Activated CD4-positive, alpha-beta memory T cell treated with anti-CD3 and anti-CD28 coated beads, Interleukin-2, amount 10 ng/mL, durations not matched to agents 7 days and 5 days (primary cell): ENCODE measurements at regions not wholly inside any gene's neighbourhood (a gene's known extent, or its start where the extent isn't known, plus 50 kb on each side); places are given as distances from the start of the nearest gene placed in this dataset.

Experiments used
- CTCF ChIA-PET: fragments of 350-600 bp; sonication (Branson Sonifier 250); formaldehyde crosslinking; loops from one replicate; lab custom pipeline; 2021; ENCODE audit warnings: antibody characterized with exemption, inconsistent platforms; lab: Charles Lee
- POLR2A ChIA-PET: fragments of 350-600 bp; sonication (Branson Sonifier 250); formaldehyde crosslinking; loops from one replicate; lab custom pipeline; 2021; ENCODE audit warnings: antibody characterized with exemption; lab: Charles Lee
- DNase-seq: peaks from one replicate; pipeline ENCODE4 v3.0.0-alpha.2; 2020
- H3K27ac Mint-ChIP-seq: one replicate; pipeline ENCODE4 v1.8.0; 2021; ENCODE audit warnings: mild to moderate bottlenecking, mixed read lengths
- H3K27me3 Mint-ChIP-seq: one replicate; pipeline ENCODE4 v1.8.0; 2021; ENCODE audit warnings: mixed read lengths
- H3K36me3 Mint-ChIP-seq: one replicate; pipeline ENCODE4 v1.8.0; 2021; ENCODE audit warnings: low read depth, mixed read lengths
- H3K4me1 Mint-ChIP-seq: one replicate; pipeline ENCODE4 v1.8.0; 2021; ENCODE audit warnings: mixed read lengths
- H3K4me3 Mint-ChIP-seq: one replicate; pipeline ENCODE4 v1.8.0; 2021; ENCODE audit warnings: mild to moderate bottlenecking, mixed read lengths
- H3K9me3 Mint-ChIP-seq: one replicate; pipeline ENCODE4 v1.8.0; 2021; ENCODE audit warnings: mixed read lengths

GRCh38 chr9:118976160-118976559 lies 393.1 kb downstream of the BRINP1 start:
- H3K36me3 Mint-ChIP-seq, result no peaks in the 10 kb centered on the region
- peaks cover 3% of the 10 kb centered on the region for H3K9me3 Mint-ChIP-seq
- ChIA-PET CTCF (no interaction called here), POLR2A (no interaction called here)
- no peak overlapping the region for H3K27ac Mint-ChIP-seq
- H3K27me3 Mint-ChIP-seq, result no peaks in the 10 kb centered on the region
- H3K4me3 Mint-ChIP-seq, result no peak overlapping the region
- H3K4me1 Mint-ChIP-seq, result no peaks in the 10 kb centered on the region
- DNase-seq, result no peak

DNA sequence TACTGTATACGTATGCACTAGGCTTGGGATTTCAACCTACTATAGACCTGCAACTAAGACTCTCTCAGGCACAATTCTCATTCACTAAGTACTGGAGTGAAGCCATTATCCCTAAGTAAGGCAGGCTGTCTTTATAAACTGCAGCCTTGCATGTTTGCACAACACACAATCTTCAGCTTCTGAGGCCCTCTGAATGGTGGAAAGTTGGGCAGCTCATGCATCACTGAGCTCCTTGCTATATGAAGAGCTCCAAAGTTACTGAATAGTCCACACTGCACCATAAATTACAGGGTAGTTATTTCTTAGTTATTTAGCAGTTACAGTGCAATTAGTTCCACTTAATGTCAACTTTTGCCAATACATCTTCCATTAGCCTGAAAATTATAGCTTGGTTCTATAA lies 384.6 kb downstream of the BRINP1 start:
- no peak for DNase-seq
- ChIA-PET CTCF (no interaction called here), POLR2A (no interaction called here)
- no peaks in the 10 kb centered on the region for H3K36me3 Mint-ChIP-seq
- H3K4me3 Mint-ChIP-seq, result no peak overlapping the region
- no peak overlapping the region for H3K27ac Mint-ChIP-seq
- no peaks in the 10 kb centered on the region for H3K9me3 Mint-ChIP-seq
- no peaks in the 10 kb centered on the region for H3K4me1 Mint-ChIP-seq
- H3K27me3 Mint-ChIP-seq, result no peaks in the 10 kb centered on the region

DNA sequence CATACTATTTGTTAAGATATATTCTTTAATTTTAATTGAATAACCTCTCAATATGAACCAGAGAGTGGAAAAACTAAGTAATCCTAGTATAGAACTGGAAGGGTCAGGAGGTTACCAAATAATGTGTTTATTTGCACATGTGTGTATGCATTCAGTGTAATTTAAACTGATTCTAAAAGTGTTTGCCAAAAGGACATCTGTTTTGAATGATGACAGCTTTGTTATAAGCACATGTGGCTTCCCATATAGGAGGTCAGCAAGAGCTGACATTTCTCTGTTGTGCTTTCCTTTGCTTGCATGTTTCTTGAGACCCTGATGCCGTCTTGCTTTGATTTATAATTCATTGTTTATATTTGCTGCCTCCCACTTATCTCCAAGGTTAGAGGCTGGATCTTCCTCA lies 383.4 kb downstream of the BRINP1 start:
- Mint-ChIP-seq H3K4me3 (no peak overlapping the region), H3K27me3 (no peaks in the 10 kb centered on the region), H3K4me1 (no peaks in the 10 kb centered on the region), H3K36me3 (no peaks in the 10 kb centered on the region), H3K9me3 (peaks cover 3% of the 10 kb centered on the region), H3K27ac (no peak overlapping the region)
- ChIA-PET POLR2A (no interaction called here), CTCF (no interaction called here)
- DNase-seq, result no peak

GRCh38 chr9:118987167-118987566 lies 382.1 kb downstream of the BRINP1 start:
- ChIA-PET CTCF (no interaction called here), POLR2A (no interaction called here)
- peaks cover 3% of the 10 kb centered on the region for H3K9me3 Mint-ChIP-seq
- H3K4me3 Mint-ChIP-seq, result no peak overlapping the region
- H3K36me3 Mint-ChIP-seq, result no peaks in the 10 kb centered on the region
- DNase-seq, result no peak
- H3K4me1 Mint-ChIP-seq, result no peaks in the 10 kb centered on the region
- no peaks in the 10 kb centered on the region for H3K27me3 Mint-ChIP-seq
- H3K27ac Mint-ChIP-seq, result no peak overlapping the region

- Mint-ChIP-seq H3K4me3 (no peak overlapping the region), H3K9me3 (peaks cover 7% of the 10 kb centered on the region), H3K4me1 (no peaks in the 10 kb centered on the region), H3K27ac (no peak overlapping the region), H3K27me3 (no peaks in the 10 kb centered on the region), H3K36me3 (no peaks in the 10 kb centered on the region)
- POLR2A ChIA-PET, result no interaction called here
- DNase-seq, result no peak
- CTCF ChIA-PET, result no interaction called here
Observed at GRCh38 chr9:118990949-118991348, 378.3 kb downstream of the BRINP1 start.

DNA sequence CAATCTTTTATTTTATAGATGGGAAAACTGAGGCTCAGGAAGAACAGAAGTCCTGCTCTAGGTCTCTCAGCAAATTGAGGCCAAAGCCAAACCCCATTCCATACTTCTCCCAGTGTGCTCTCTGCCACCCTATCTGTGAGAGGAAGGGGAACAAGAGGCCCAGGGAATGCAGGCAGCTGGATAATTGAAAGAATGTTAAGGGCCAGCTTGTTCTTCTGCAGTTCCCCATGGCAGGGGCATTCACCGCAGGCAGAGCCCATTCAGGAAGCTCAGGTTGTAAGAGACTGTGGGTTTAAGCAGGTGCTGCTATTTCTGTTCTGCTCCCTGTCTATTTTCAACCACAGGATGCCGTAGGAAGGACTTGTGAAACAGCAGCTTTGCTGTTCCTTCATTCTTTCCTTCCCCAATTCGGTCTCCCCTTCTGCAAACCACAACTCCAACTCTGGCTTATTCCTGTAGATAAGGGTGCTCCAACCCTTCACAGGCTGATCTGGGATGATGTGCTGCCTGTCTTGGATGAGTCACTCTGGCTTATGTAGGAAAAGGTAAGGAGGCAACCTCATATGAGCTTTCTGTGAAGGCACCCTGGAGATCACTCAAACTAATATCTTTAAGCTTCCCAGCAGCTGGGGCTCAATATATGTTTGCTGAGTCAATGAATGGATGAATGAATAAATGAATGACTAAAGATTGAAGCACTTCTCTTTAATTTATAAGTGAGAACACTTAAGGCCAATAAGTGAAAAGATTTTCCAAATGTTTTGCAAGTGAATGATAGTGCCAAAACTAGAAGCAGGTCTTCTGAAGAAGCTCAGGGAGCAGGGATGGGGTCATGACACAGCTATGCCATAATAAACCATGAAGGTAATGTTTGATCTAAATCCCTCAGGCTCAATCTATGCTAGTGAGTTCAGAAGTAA lies 377.6 kb downstream of the BRINP1 start:
- POLR2A ChIA-PET, result no interaction called here
- Mint-ChIP-seq H3K9me3 (peaks cover 7% of the 10 kb centered on the region), H3K27me3 (no peaks in the 10 kb centered on the region), H3K36me3 (no peaks in the 10 kb centered on the region), H3K4me1 (no peaks in the 10 kb centered on the region), H3K27ac (no peak overlapping the region), H3K4me3 (no peak overlapping the region)
- no peak for DNase-seq
- CTCF ChIA-PET, result no interaction called here

GRCh38 chr9:118992813-118993794 lies 376.1 kb downstream of the BRINP1 start:
- no peaks in the 10 kb centered on the region for H3K4me1 Mint-ChIP-seq
- POLR2A ChIA-PET, result no interaction called here
- H3K9me3 Mint-ChIP-seq, result peaks cover 7% of the 10 kb centered on the region
- no peak for DNase-seq
- H3K27ac Mint-ChIP-seq, result no peak overlapping the region
- H3K4me3 Mint-ChIP-seq, result no peak overlapping the region
- CTCF ChIA-PET, result no interaction called here
- no peaks in the 10 kb centered on the region for H3K36me3 Mint-ChIP-seq
- H3K27me3 Mint-ChIP-seq, result no peaks in the 10 kb centered on the region

DNA sequence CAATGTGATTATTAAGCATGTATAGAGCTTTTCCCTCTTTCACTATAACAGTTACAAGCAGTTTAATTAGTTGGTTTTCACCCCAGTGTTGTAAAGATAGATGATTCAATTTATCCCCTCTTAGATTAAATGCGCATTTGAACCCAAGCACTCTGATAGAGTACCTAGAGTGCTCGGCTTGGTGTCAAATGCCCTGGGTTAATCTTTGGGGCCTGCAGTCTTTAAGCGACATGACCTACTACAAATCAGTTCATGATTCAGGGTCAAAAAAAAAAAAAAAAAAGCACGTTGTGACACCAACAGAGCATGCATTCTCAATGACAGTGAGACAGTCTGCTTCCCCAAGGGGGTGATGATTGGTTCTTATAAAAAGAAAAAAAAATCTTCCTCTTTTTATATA lies 375.3 kb downstream of the BRINP1 start:
- Mint-ChIP-seq H3K36me3 (no peaks in the 10 kb centered on the region), H3K4me3 (no peak overlapping the region), H3K27ac (no peak overlapping the region), H3K27me3 (no peaks in the 10 kb centered on the region), H3K9me3 (peaks cover 7% of the 10 kb centered on the region), H3K4me1 (no peaks in the 10 kb centered on the region)
- no peak for DNase-seq
- ChIA-PET CTCF (no interaction called here), POLR2A (no interaction called here)

DNA sequence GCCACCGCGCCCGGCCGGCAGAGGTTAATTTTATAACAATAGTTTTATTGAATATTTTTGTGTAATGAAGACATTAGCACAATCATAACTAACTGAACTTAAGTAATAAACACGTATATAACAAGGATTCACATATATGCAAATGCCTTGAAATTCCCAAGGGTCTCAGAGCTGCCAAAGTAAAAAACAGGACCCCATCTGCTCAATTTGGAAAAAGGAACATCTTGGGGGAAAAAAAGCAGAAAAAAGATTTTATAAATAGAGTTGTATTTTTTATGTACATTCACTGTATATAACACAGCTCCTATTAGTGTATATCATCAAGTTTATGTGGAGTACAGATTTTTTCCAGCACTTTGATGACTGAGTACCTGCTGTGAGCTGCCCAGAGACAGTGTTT lies 366.7 kb downstream of the BRINP1 start:
- no peaks in the 10 kb centered on the region for H3K27me3 Mint-ChIP-seq
- no peaks in the 10 kb centered on the region for H3K4me1 Mint-ChIP-seq
- ChIA-PET CTCF (no interaction called here), POLR2A (no interaction called here)
- no peaks in the 10 kb centered on the region for H3K36me3 Mint-ChIP-seq
- peaks cover 3% of the 10 kb centered on the region for H3K9me3 Mint-ChIP-seq
- DNase-seq, result no peak
- H3K27ac Mint-ChIP-seq, result no peak overlapping the region
- no peak overlapping the region for H3K4me3 Mint-ChIP-seq

DNA sequence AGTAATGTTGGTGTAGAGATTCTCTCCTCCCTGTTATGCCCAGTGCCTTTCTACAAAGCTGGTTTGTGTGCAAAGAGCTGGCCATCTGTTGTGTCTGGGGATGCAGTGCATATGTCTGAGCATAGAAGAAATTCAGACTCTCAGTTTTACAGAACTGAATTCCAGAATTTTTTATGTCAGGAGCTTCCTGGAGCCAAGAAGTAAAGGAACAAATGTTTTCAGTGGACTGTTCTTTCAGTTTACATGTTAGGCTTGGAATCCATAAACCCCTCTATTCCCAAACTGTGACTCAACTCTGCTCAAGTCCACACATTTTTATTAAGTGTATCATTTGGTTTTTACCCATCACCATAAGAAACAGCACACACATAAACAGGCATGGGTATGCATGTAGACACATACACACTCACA lies 366.0 kb downstream of the BRINP1 start:
- no peak for DNase-seq
- Mint-ChIP-seq H3K4me1 (no peaks in the 10 kb centered on the region), H3K9me3 (peaks cover 6% of the 10 kb centered on the region), H3K4me3 (no peak overlapping the region), H3K27me3 (no peaks in the 10 kb centered on the region), H3K27ac (no peak overlapping the region), H3K36me3 (no peaks in the 10 kb centered on the region)
- ChIA-PET POLR2A (no interaction called here), CTCF (no interaction called here)

DNA sequence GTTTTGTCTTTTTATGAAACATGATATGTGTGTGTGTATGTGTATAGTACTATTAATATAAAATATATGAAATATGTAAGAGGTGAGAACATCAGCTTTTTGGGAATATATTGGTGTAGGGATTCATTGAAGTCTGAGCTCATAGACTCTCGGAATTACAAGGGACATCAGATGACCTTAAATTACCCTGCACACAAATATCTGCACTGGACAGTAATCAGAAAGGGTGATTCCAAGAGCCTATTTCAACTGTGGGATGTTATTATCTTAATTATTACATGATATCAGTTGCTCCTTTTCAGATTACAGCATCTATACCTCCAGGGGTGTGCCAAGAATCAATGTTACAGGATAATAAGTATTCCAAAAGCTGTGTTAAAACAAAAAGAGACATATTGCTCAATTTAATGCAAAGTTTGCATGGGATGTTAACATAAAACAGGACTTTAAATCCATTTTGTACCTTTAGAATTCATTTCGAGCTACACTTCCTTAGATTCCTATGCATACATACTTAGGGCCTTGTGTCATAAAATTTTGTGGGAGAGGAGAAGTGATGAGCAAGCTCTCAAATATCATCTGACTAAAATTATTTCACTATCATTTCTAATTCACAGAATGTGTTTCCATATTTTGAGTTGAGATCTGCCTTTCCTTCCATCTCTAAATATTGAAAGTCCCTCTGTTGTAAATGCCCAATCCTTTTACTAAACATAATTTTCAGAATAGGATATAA lies 365.2 kb downstream of the BRINP1 start:
- Mint-ChIP-seq H3K27ac (no peak overlapping the region), H3K9me3 (peaks cover 7% of the 10 kb centered on the region), H3K27me3 (no peaks in the 10 kb centered on the region), H3K4me1 (no peaks in the 10 kb centered on the region), H3K4me3 (no peak overlapping the region), H3K36me3 (no peaks in the 10 kb centered on the region)
- ChIA-PET POLR2A (no interaction called here), CTCF (no interaction called here)
- no peak for DNase-seq

DNA sequence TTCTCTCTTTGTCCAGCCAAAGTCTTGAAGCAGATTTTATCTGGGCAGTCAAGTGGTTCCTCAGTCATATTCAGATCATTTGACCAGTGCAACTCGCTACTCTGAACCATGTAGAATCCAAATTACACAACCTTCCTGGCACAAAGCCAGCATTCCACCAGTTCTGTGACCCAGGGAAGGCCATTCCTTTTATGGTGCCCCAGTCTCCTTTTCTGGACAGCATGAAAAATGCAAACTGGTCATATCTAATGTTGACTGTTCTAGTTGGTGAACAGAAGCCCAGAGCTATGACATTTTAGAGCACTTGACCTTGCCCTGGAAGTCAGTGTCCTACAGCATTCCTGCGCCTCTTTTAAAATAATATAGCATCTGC lies 364.6 kb downstream of the BRINP1 start:
- ChIA-PET CTCF (no interaction called here), POLR2A (no interaction called here)
- peaks cover 9% of the 10 kb centered on the region for H3K9me3 Mint-ChIP-seq
- no peaks in the 10 kb centered on the region for H3K36me3 Mint-ChIP-seq
- H3K4me3 Mint-ChIP-seq, result no peak overlapping the region
- no peak for DNase-seq
- H3K4me1 Mint-ChIP-seq, result no peaks in the 10 kb centered on the region
- H3K27ac Mint-ChIP-seq, result no peak overlapping the region
- H3K27me3 Mint-ChIP-seq, result no peaks in the 10 kb centered on the region

GRCh38 chr9:119005162-119005561 lies 364.1 kb downstream of the BRINP1 start:
- H3K27ac Mint-ChIP-seq, result no peak overlapping the region
- no peak for DNase-seq
- POLR2A ChIA-PET, result no interaction called here
- CTCF ChIA-PET, result no interaction called here
- no peaks in the 10 kb centered on the region for H3K27me3 Mint-ChIP-seq
- H3K4me1 Mint-ChIP-seq, result no peaks in the 10 kb centered on the region
- no peaks in the 10 kb centered on the region for H3K36me3 Mint-ChIP-seq
- H3K4me3 Mint-ChIP-seq, result no peak overlapping the region
- peaks cover 9% of the 10 kb centered on the region for H3K9me3 Mint-ChIP-seq
